Mesendoderm (in vitro differentiated cells): ENCODE measurements at regions not wholly inside any gene's neighbourhood (a gene's known extent, or its start where the extent isn't known, plus 50 kb on each side); places are given as distances from the start of the nearest gene placed in this dataset.

Source experiments
- DNase-seq: peaks from one replicate; pipeline ENCODE4 v3.0.0; 2013
- H2AK5ac ChIP-seq: 2 replicates; pipeline ENCODE4 v1.6.1; 2013; ENCODE audit warnings: low read length, inconsistent platforms
- H2BK120ac ChIP-seq: 2 replicates; pipeline ENCODE4 v1.6.1; 2013; ENCODE audit warnings: low read depth, mild to moderate bottlenecking, low read length, moderate library complexity, mixed read lengths
- H2BK15ac ChIP-seq: replicated peaks from 2 replicates; pipeline ENCODE4 v1.6.1; 2013; ENCODE audit warnings: low read depth, mild to moderate bottlenecking, moderate library complexity
- H2BK5ac ChIP-seq: 2 replicates; pipeline ENCODE4 v1.6.1; 2013; ENCODE audit warnings: low read length, inconsistent platforms
- H3K18ac ChIP-seq: 2 replicates; pipeline ENCODE4 v1.6.1; 2013; ENCODE audit warnings: mild to moderate bottlenecking, low read length, mixed read lengths
- H3K23ac ChIP-seq: one replicate; pipeline ENCODE4 v1.6.1; 2013; ENCODE audit warnings: low read length
- H3K27ac ChIP-seq: 2 replicates; pipeline ENCODE4 v1.5.1; 2013; ENCODE audit warnings: low read depth, mild to moderate bottlenecking, inconsistent platforms, low read length, moderate library complexity
- H3K27me3 ChIP-seq: 2 replicates; pipeline ENCODE4 v1.6.1; 2013; ENCODE audit warnings: low read length, control low read depth, mild to moderate bottlenecking, inconsistent platforms; ENCODE audit not compliant: insufficient read depth, poor library complexity
- H3K36me3 ChIP-seq: 2 replicates; pipeline ENCODE4 v1.6.1; 2013; ENCODE audit warnings: low read length, inconsistent platforms; ENCODE audit not compliant: control insufficient read depth, insufficient read depth
- H3K4ac ChIP-seq: one replicate; pipeline ENCODE4 v1.6.1; 2013; ENCODE audit warnings: low read depth, mild to moderate bottlenecking, low read length, moderate library complexity
- H3K4me1 ChIP-seq: 2 replicates; pipeline ENCODE4 v1.6.1; 2013; ENCODE audit warnings: low read depth, low read length, inconsistent platforms; ENCODE audit not compliant: control insufficient read depth
- H3K4me2 ChIP-seq: 2 replicates; pipeline ENCODE4 v1.6.1; 2013; ENCODE audit warnings: low read length
- H3K4me3 ChIP-seq: 2 replicates; pipeline ENCODE4 v1.5.1; 2013; ENCODE audit warnings: mild to moderate bottlenecking, low read length
- H3K56ac ChIP-seq: one replicate; pipeline ENCODE4 v1.6.1; 2013; ENCODE audit warnings: low read length
- H3K79me1 ChIP-seq: 2 replicates; pipeline ENCODE4 v1.6.1; 2013; ENCODE audit warnings: low read length, inconsistent platforms
- H3K79me2 ChIP-seq: 2 replicates; pipeline ENCODE4 v1.6.1; 2013; ENCODE audit warnings: mild to moderate bottlenecking, low read length; ENCODE audit not compliant: control insufficient read depth, insufficient read depth
- H3K9ac ChIP-seq: 2 replicates; pipeline ENCODE4 v1.6.1; 2013; ENCODE audit warnings: low read length, inconsistent platforms
- H4K5ac ChIP-seq: one replicate; pipeline ENCODE4 v1.6.1; 2013; ENCODE audit warnings: low read length
- H4K8ac ChIP-seq: one replicate; pipeline ENCODE4 v1.6.1; 2013; ENCODE audit warnings: low read depth, mild to moderate bottlenecking, control low read depth, low read length, moderate library complexity
- WGBS: extraction: QIAGEN DNeasy Blood & Tissue Kit; methylation state at CpG from one replicate; pipeline ENCODE4 v1.1.7; 2013; ENCODE audit warnings: low lambda C conversion rate, missing lambda C conversion rate; ENCODE audit not compliant: insufficient coverage; ENCODE audit errors: extremely low coverage; 5-methylcytosine and 5-hydroxymethylcytosine counted together

- no peak overlapping the region for H2AK5ac ChIP-seq
- no peaks in the 10 kb centered on the region for H3K79me2 ChIP-seq
- H3K4me3 ChIP-seq, result no peak overlapping the region
- H4K5ac ChIP-seq, result no peak overlapping the region
- H2BK5ac ChIP-seq, result no peak overlapping the region
- H3K56ac ChIP-seq, result no peak overlapping the region
- H3K9ac ChIP-seq, result no peak overlapping the region
- H3K4me2 ChIP-seq, result no peak overlapping the region
- H3K18ac ChIP-seq, result no peak overlapping the region
- H2BK15ac ChIP-seq, result no peak overlapping the region
- H3K27me3 ChIP-seq, result no peaks in the 10 kb centered on the region
- no peaks in the 10 kb centered on the region for H3K79me1 ChIP-seq
- H4K8ac ChIP-seq, result no peak overlapping the region
- no peak overlapping the region for H2BK120ac ChIP-seq
- H3K23ac ChIP-seq, result no peak overlapping the region
- no peaks in the 10 kb centered on the region for H3K4me1 ChIP-seq
- no peak for DNase-seq
- H3K4ac ChIP-seq, result no peak overlapping the region
- H3K27ac ChIP-seq, result no peak overlapping the region
- H3K36me3 ChIP-seq, result no peaks in the 10 kb centered on the region
- no CpG with 5 or more reads among the region's 9 CpGs for WGBS
These were observed 92.1 kb upstream of the ATP8B1 start for GRCh38 chr18:57895182-57895581.

GRCh38 chr18:57891707-57892391, 88.7 kb upstream of the ATP8B1 start:
- WGBS, result no CpG with 5 or more reads among the region's 2 CpGs
- Histone ChIP-seq H3K23ac (no peak overlapping the region), H3K4me1 (no peaks in the 10 kb centered on the region), H2BK5ac (no peak overlapping the region), H3K4ac (no peak overlapping the region), H2BK15ac (no peak overlapping the region), H2BK120ac (no peak overlapping the region), H3K4me2 (no peak overlapping the region), H4K5ac (no peak overlapping the region), H3K27me3 (no peaks in the 10 kb centered on the region), H3K9ac (no peak overlapping the region), H3K56ac (no peak overlapping the region), H3K79me2 (no peaks in the 10 kb centered on the region), H3K4me3 (no peak overlapping the region), H3K18ac (no peak overlapping the region), H2AK5ac (no peak overlapping the region), H3K36me3 (no peaks in the 10 kb centered on the region), H4K8ac (no peak overlapping the region), H3K27ac (no peak overlapping the region), H3K79me1 (no peaks in the 10 kb centered on the region)
- DNase-seq, result no peak

DNA sequence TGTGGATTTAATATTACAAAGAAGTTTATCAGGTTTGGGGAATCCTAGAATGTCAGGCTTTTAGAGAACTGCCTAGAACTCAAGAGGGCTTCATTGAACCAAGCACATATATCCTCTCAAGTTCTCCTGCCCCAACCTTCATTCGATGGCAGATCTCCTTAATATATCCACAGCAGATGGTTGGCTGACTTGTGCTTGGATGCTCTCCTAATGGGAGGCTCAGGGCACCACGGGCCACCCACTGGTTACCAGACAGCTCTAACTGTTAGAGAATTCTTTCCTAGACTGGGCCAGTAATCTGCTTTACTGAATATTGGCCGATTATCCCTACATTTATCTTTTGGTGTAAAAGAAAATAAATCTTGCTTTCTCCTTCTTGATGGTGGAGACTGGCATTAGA, 87.2 kb upstream of the ATP8B1 start:
- no peak overlapping the region for H4K8ac ChIP-seq
- no peak overlapping the region for H3K23ac ChIP-seq

GRCh38 chr18:57889841-57890240, 86.7 kb upstream of the ATP8B1 start:
- DNase-seq, result no peak
- H3K27me3 ChIP-seq, result no peaks in the 10 kb centered on the region
- no peak overlapping the region for H3K27ac ChIP-seq
- no peak overlapping the region for H2BK15ac ChIP-seq
- H3K36me3 ChIP-seq, result no peaks in the 10 kb centered on the region
- H4K5ac ChIP-seq, result no peak overlapping the region
- no peaks in the 10 kb centered on the region for H3K79me1 ChIP-seq
- no peaks in the 10 kb centered on the region for H3K79me2 ChIP-seq
- no peak overlapping the region for H3K23ac ChIP-seq
- H3K4ac ChIP-seq, result no peak overlapping the region
- H4K8ac ChIP-seq, result no peak overlapping the region
- H2BK120ac ChIP-seq, result no peak overlapping the region
- H2AK5ac ChIP-seq, result no peak overlapping the region
- H2BK5ac ChIP-seq, result no peak overlapping the region
- H3K56ac ChIP-seq, result no peak overlapping the region
- H3K4me2 ChIP-seq, result no peak overlapping the region
- no peaks in the 10 kb centered on the region for H3K4me1 ChIP-seq
- H3K9ac ChIP-seq, result no peak overlapping the region
- no peak overlapping the region for H3K18ac ChIP-seq
- no peak overlapping the region for H3K4me3 ChIP-seq
- no CpG with 5 or more reads among the region's 1 CpG for WGBS

More for the DNA sequence above, 87.2 kb upstream of the ATP8B1 start:
- Histone ChIP-seq H3K9ac (no peak overlapping the region), H3K79me2 (no peaks in the 10 kb centered on the region), H3K56ac (no peak overlapping the region), H2BK120ac (no peak overlapping the region), H4K5ac (no peak overlapping the region), H2AK5ac (no peak overlapping the region), H3K27ac (no peak overlapping the region), H3K36me3 (no peaks in the 10 kb centered on the region), H3K79me1 (no peaks in the 10 kb centered on the region), H3K4me1 (no peaks in the 10 kb centered on the region), H3K27me3 (no peaks in the 10 kb centered on the region), H3K4ac (no peak overlapping the region), H2BK15ac (no peak overlapping the region), H2BK5ac (no peak overlapping the region), H3K4me3 (no peak overlapping the region), H3K4me2 (no peak overlapping the region), H3K18ac (no peak overlapping the region)
- no peak for DNase-seq
- no CpG with 5 or more reads among the region's 3 CpGs for WGBS

DNA sequence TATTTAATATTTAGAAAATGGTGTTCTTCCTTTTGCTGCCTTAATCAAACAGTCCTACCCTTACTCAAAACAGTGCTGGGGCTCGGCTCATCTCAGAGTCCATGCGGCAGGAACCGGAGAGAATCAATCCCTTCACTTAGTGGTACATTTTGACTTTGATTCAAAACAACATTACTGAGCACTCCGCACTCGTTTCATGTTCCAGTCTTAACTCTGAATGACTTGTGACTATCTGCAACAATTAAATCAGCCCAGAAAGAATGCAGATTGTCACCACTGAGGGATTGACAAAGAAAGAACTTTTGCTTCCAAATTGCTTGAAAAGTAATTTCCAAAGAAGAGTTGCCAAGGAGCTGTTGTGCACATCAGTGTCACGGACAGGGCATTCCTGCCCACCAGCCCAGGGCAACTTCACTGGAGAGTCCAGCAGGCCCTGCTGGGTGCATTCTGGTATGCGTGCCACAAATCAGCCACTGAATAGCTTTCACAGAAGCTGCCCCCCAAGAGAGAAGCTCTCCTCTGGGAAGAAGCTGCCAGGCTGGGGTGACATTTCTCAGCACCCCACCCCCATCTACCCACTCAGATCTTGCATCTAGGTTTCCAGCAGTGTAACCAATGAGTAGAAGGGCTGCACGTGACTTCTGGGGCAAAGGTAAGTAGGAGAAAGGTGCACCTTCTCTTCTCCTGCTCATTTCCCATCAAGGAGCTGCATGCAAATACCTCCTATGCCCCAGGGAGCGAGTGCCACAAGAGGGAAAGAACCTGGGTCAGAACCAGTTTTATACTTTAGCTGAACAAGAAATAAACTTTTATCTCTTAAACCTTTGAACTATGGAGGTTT, 84.6 kb upstream of the ATP8B1 start:
- no peak overlapping the region for H2BK15ac ChIP-seq
- no peak overlapping the region for H2BK5ac ChIP-seq
- no peak overlapping the region for H4K5ac ChIP-seq
- no peak overlapping the region for H3K18ac ChIP-seq
- H3K4me1 ChIP-seq, result no peaks in the 10 kb centered on the region
- no peak overlapping the region for H3K56ac ChIP-seq
- no peak overlapping the region for H2AK5ac ChIP-seq
- H2BK120ac ChIP-seq, result no peak overlapping the region
- no peak overlapping the region for H3K23ac ChIP-seq
- H3K27me3 ChIP-seq, result no peaks in the 10 kb centered on the region
- H3K4ac ChIP-seq, result no peak overlapping the region
- H3K4me2 ChIP-seq, result no peak overlapping the region
- no peak overlapping the region for H4K8ac ChIP-seq
- no peak overlapping the region for H3K27ac ChIP-seq
- WGBS, result no CpG with 5 or more reads among the region's 9 CpGs
- no peaks in the 10 kb centered on the region for H3K79me2 ChIP-seq
- no peak overlapping the region for H3K4me3 ChIP-seq
- H3K79me1 ChIP-seq, result no peaks in the 10 kb centered on the region
- no peak for DNase-seq
- H3K9ac ChIP-seq, result no peak overlapping the region
- H3K36me3 ChIP-seq, result no peaks in the 10 kb centered on the region
